Esophagus squamous epithelium (tissue), 4 donors: ENCODE measurements at regions not wholly inside any gene's neighbourhood (a gene's known extent, or its start where the extent isn't known, plus 50 kb on each side); places are given as distances from the start of the nearest gene placed in this dataset.

ENCODE experiments used
- POLR2A ChIP-seq, 4 donors: fragments of 450-650 bp; IDR thresholded peaks; one replicate each; pipeline ENCODE4 v1.6.1; 2017; ENCODE audit warnings: antibody characterized with exemption in 4 of 4, mild to moderate bottlenecking in 4 of 4, moderate library complexity in 3 of 4
- TF ChIP-seq, protein P1 (sequence below), 6 experiments: fragments of 450-650 bp in 4 of 6; fragments of 200-600 bp in 2 of 6; sonication (generic) in 2 of 6; IDR thresholded peaks; one replicate each; pipeline ENCODE4 v1.5.1; 2016 to 2019; ENCODE audit warnings: antibody characterized with exemption in 6 of 6, mild to moderate bottlenecking in 4 of 6, moderate library complexity in 4 of 6

DNA sequence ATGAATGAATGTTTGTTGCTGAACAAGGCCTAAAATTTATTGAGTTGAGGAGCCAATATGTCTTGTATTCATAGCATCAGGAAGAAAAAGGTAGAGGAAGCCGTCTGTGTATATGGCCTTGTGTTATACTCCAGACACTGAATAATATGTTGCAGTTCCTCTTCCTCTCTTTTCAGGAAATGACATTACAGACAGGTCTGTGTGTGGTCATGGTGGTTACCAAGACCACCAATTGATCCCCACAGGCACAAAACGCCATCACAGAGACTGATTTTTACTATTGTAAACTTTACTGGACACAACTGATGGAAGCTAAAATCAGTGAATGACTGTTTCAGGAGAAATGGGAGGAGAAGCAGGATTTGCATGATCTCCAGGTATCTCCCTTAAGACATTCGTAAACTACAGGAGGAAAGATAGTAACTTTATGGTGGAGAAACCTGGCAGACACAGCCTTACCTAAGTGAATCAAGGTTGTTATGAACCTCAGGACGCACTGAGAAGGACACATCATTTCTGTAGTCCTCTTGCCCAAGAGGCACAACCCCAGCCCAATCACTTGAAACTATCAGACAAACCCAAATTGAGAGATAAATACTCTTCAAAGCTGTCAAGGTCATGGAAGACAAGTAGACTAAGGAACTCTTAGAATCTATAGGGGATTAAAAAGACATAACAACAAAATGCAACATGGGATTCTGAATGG, 334.1 kb upstream of the RGS6 start:
- TF ChIP-seq, protein P1, sequence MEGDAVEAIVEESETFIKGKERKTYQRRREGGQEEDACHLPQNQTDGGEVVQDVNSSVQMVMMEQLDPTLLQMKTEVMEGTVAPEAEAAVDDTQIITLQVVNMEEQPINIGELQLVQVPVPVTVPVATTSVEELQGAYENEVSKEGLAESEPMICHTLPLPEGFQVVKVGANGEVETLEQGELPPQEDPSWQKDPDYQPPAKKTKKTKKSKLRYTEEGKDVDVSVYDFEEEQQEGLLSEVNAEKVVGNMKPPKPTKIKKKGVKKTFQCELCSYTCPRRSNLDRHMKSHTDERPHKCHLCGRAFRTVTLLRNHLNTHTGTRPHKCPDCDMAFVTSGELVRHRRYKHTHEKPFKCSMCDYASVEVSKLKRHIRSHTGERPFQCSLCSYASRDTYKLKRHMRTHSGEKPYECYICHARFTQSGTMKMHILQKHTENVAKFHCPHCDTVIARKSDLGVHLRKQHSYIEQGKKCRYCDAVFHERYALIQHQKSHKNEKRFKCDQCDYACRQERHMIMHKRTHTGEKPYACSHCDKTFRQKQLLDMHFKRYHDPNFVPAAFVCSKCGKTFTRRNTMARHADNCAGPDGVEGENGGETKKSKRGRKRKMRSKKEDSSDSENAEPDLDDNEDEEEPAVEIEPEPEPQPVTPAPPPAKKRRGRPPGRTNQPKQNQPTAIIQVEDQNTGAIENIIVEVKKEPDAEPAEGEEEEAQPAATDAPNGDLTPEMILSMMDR (IDR thresholded peaks at IDR 0.05) = no peak
- no peak for TF ChIP-seq POLR2A (IDR thresholded peaks at IDR 0.05)
